NCI-H2171 treated with DMSO at 0.1 percent for 48 hours (cell line): ENCODE measurements at regions not wholly inside any gene's neighbourhood (a gene's known extent, or its start where the extent isn't known, plus 50 kb on each side); places are given as distances from the start of the nearest gene placed in this dataset.
A peak's percentile ranks its signal among the peaks of the same experiment; 100 is the strongest.
"Not testable (repeated sequence)": the region's sequence is repeated elsewhere in the genome, so short reads cannot be mapped to it uniquely, and the experiment has no call there.

Source experiments
- DNase-seq: peaks from one replicate; lab custom pipeline; 2025; lab: John Stamatoyannopoulos, UW

DNA sequence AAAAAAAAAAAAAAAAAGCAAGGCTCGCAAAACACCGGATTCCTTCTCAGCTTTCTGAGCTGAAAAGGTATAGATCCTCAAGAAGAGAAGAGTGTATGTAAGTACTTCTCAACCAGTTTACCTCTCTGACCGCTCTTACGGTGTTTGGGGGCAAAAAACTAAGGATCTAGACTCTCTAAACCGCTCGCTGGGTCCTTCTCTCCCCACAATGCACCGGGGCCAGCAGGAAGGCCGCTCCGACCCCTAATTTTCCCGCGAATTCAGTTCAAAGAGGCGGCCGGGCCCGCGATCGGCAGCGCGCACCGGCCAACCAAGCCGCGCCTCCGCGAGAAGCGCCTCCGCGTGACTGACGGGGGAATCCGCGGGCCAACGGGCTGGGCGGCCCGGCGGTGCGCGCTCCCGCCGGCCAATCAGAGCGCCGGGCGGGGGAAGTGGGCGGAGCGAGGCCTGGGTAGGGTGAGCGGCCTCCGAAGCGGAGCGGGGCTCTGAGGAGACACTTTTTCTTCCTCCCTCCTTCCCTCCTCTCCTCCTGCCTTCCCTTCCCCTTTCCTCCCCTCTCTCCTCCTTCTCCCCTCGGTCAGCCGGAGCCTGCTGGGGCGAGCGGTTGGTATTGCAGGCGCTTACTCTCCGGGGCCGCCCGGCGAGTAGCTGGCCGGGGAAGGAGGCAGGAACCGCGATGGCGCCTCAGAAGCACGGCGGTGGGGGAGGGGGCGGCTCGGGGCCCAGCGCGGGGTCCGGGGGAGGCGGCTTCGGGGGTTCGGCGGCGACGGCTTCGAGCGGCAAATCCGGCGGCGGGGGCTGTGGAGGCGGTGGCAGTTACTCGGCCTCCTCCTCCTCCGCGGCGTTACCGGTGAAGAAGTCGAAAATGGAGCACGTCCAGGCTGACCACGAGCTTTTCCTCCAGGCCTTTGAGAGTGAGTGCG is 93.0 kb downstream of the CRLF3 start:
- peak; percentile 89 for DNase-seq

DNA sequence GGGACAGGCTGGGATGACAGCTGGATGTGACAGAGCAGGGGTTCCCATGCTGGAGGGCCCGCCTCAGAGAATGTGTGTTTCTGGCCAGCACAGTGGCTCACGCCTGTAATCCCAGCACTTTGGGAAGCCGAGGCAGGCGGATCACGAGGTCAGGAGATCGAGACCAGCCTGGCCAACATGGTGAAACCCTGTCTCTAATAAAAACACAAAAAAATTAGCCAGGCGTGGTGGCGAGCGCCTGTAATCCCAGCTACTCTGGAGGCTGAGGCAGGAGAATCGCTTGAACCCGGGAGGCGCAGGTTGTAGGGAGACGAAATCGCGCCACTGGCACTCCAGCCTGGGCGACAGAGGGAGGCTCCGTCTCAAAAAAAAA is 93.7 kb downstream of the CRLF3 start:
- not testable (repeated sequence) for DNase-seq

- not testable (repeated sequence) for DNase-seq
Observed at GRCh38 chr17:30730171-30730836, 94.2 kb downstream of the CRLF3 start.

DNA sequence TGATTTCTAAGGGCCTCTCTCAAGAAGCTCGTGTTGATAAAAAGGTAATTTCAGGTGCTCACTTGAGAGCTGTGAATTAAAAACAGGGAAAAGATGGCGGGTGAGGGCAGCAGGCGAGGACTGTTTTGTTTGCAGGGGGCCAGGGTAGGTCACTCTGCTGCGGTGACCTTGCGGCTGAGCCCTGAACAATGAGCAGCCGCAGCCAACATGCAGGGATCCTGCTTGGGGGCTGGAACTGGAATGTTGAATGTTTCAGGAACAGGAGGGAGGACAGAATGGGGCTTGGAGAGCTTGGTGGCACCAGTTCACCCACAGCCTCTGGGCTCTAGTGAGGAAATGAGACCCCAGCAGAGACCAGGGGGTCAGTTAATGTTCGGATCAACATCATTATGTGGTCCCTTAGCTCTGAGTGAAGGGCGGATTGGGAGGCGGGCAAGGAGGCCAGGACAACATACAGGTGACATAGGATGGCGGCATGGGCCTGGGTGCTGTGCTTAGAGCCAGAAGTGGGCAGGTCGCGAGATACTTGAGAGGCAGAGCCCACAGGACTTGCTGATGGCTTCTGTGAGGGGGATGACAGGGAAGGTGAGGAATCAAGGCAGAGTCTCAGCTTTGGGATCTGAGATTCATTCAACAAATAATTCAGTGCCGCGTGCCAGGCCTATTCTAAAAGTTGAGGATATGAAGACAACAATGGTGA is 94.9 kb downstream of the CRLF3 start:
- DNase-seq: not testable (repeated sequence)

DNA sequence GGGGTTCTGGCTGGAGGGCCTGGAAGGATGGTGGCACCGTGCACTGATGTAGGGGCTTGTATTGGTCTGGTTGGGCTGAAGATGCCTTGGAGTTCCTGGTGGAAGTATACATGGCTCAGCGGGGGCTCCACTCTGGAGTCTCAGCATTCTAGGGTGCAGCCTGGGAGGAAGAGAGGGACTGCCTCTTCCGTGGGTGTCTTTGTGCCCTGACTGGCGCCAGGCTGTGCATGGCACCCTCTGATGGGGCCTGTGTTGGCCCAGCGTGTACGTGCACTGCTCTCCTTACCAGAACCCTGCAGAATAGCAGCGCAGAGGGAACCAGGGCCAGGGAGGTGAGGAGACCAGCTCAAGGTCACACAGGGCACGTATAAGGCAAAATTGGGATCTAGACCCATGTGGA is 97.0 kb downstream of the CRLF3 start:
- DNase-seq: not testable (repeated sequence)

DNA sequence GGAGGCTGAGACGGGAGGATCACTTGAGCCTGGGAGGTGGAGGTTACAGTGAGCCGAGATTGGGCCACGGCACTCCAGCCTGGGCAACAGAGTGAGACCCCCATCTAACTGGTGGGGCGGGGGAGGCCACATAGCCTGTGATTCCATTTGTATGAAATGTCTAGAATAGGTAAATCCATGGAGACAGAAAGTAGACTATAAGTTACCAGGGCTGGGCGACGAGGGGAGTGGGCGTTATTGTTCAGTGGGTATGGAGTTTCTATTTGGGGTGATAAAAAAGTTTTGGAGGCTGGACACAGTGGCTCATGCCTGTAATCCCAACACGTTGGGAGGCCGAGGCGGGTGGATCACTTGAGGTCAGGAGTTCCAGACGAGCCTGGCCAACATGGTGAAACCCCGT is 97.8 kb downstream of the CRLF3 start:
- not testable (repeated sequence) for DNase-seq

DNA sequence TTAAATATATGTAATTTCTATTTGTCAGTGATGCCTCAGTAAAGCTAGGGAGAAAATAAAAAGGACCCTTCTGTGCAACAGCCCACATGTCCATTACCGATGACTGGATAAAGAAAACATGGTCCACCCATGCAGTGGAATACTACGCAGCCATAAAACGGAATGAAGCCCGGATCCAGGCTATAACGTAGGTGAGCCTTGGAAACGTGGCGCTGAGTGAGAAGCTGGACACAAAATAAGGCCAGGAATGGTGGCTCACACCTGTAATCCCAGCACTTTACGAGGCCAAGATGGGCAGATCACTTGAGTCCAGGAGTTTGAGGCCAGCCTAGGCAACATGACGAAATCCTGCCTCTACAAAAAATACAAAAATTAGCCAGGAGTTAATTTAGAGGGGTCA is 98.2 kb downstream of the CRLF3 start:
- DNase-seq: not testable (repeated sequence)

- DNase-seq: not testable (repeated sequence)
Observed at GRCh38 chr17:30724034-30724650, 100.3 kb downstream of the CRLF3 start.

GRCh38 chr17:30722114-30722780 is 102.2 kb downstream of the CRLF3 start:
- DNase-seq: not testable (repeated sequence)

GRCh38 chr17:30720971-30721370 is 103.5 kb downstream of the CRLF3 start:
- DNase-seq: not testable (repeated sequence)

- DNase-seq: no peak
Observed at GRCh38 chr17:30720013-30720471, 104.5 kb downstream of the CRLF3 start.

DNA sequence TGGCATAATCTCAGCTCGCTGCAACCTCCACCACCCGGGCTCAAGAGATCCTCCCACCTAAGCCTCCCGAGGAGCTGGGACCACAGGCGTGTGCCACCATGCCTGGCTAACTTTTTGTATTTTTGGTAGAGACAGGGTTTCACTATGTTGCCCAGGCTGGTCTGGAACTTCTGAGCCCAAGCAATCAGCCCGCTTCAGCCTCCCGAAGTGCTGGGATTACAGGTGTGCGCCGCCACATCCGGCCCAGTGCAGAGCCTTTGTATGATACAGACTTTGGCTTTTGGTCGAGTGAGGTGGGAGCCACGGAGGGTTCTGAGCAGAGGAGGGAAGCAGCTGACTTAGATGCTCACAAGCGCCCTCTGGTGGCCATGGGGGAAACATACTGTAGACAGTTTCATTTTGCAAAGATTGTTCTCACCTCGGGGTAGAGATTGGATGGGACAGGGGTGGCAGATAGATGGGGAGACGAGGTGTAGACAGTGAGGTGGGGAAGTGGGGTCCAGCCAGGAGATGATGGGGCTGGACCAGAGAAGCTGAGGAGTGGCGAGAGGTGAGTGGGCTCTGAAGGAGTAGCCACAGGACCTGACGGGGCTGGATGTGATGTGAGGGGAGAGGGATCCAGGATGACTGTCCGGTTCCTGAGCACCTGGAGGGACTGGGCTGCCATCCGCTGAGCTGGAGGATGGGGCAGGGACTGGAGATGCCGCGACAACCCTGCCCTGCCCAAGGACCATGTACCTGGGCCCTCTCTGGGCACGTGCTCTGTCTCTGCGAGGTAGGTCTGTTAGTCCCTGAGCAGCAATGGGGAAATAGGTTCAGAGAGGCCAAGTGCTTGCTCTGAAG is 105.1 kb downstream of the CRLF3 start:
- peak; percentile 44 for DNase-seq

GRCh38 chr17:30718691-30719090 is 105.8 kb downstream of the CRLF3 start:
- DNase-seq: not testable (repeated sequence)

- DNase-seq: not testable (repeated sequence)
Observed at GRCh38 chr17:30718099-30718447, 106.4 kb downstream of the CRLF3 start.

GRCh38 chr17:30717291-30718098 is 107.0 kb downstream of the CRLF3 start:
- no peak for DNase-seq

DNA sequence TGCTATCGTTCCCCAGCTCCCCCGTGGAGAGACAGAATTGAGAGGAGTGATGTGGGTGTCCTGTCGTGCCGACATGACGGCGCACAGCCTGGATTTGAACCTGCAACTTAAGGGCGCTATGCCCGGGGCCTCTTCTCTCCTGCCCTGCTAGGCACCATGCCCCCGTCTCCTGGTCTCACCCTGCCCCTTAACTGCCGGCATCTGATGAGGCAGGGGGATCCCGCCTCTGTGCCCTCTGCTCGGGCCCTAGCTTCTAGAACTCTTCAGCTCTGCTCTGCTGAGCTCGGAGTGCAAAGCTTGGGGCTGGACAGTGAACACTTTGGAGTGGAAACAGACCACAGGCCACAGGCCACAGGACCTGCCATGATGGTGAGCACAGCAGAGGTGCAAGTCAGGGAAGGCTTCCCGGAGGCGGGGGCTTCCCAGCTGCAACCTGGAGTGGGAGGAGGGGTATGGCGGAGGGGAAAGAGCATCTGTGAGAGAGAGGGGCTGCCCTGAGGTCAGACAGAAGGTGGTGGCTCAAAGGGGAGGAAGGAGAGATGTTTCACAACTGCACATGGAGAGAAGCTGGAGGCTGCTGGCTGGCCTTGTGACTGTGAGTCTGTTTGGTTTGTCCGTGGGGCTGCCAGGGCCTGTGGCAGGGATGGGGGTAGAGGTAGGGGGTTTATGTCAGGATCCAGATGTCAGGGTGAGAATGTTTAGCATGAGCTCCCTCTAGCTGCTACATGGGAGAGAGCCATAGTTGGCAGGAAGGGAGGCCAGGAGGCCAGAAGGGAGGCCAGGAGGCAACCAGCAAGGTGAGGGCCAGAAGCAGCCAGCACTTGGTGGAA is 107.8 kb downstream of the CRLF3 start:
- peak; percentile 15 for DNase-seq

GRCh38 chr17:30714825-30715622 is 109.5 kb downstream of the CRLF3 start:
- peak; percentile 9 for DNase-seq

GRCh38 chr17:30713805-30714204 is 110.7 kb downstream of the CRLF3 start:
- not testable (repeated sequence) for DNase-seq
